HFFc6 (cell line): ENCODE measurements at regions not wholly inside any gene's neighbourhood (a gene's known extent, or its start where the extent isn't known, plus 50 kb on each side); places are given as distances from the start of the nearest gene placed in this dataset.

Experiments used
- DNase-seq: peaks from one replicate; pipeline ENCODE4 v3.0.0-alpha.2; 2018
- H3K27ac Mint-ChIP-seq: 2 replicates; pipeline ENCODE4 v1.8.0; 2020; ENCODE audit warnings: mild to moderate bottlenecking, mixed read lengths
- H3K27me3 Mint-ChIP-seq: 2 replicates; pipeline ENCODE4 v1.8.0; 2021; ENCODE audit warnings: mild to moderate bottlenecking, moderate library complexity, mixed read lengths; ENCODE audit not compliant: insufficient read depth
- H3K36me3 Mint-ChIP-seq: 2 replicates; pipeline ENCODE4 v1.8.0; 2021; ENCODE audit warnings: low read depth, mixed read lengths
- H3K4me1 Mint-ChIP-seq: 2 replicates; pipeline ENCODE4 v1.8.0; 2020; ENCODE audit warnings: low read depth, mixed read lengths
- H3K4me3 Mint-ChIP-seq: 2 replicates; pipeline ENCODE4 v1.8.0; 2020; ENCODE audit warnings: mild to moderate bottlenecking, moderate library complexity, mixed read lengths
- H3K9me3 Mint-ChIP-seq: 2 replicates; pipeline ENCODE4 v1.8.0; 2020; ENCODE audit warnings: mild to moderate bottlenecking, mixed read lengths
- TF ChIP-seq, protein P1 (sequence below): fragments of 200-600 bp; sonication (generic); IDR thresholded peaks from 2 replicates; pipeline ENCODE4 v1.5.0; 2021; ENCODE audit warnings: antibody characterized with exemption, mild to moderate bottlenecking

DNA sequence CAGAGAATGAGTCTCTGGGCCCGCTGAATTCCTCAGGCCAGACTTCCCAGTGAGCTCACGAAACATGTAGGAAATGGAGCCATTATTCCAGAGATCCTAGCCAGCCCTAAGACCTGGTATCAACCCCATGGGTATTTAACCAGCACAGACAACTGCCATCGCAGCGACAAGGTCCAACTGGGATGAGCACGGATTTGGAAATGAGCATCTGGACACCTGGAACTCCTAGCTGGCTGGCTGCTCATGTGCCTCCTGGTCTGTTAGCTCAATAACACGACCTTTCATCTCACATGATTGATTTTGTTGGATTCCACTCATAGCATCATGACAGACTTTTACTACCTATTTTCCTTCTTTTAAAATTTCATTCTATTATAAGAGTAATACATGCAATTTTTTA, 51.0 kb downstream of the POU3F3 start:
- Mint-ChIP-seq H3K9me3 (no peaks in the 10 kb centered on the region), H3K27me3 (no peaks in the 10 kb centered on the region; the same call in 1 of the 2 replicates)
- DNase-seq: no peak

DNA sequence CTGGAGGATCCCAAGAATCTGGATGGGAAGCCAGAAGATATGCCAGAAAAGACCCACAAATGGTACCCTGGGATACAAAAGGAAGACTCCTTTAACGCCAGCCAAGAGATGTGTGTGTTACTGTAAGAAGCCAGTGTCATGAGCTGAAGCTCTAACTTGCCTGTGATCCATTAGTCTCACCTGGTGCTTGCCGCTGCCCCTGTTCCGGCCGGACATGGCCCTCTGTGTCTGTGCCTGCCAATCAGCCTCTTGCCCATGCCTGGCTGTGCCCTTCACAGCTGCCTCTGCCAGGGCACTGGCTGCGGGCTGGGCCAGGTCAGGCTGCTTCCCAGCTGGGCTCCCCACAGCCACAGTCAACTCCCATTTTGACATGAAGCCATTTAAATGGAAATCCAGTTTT, 55.4 kb downstream of the POU3F3 start:
- Mint-ChIP-seq H3K36me3 (no peaks in the 10 kb centered on the region), H3K4me1 (no peaks in the 10 kb centered on the region), H3K27ac (no peak overlapping the region), H3K27me3 (no peaks in the 10 kb centered on the region; the same call in none of the 2 replicates), H3K4me3 (no peak overlapping the region), H3K9me3 (no peaks in the 10 kb centered on the region; the same call in 1 of the 2 replicates)
- no peak for DNase-seq
- TF ChIP-seq, protein P1, sequence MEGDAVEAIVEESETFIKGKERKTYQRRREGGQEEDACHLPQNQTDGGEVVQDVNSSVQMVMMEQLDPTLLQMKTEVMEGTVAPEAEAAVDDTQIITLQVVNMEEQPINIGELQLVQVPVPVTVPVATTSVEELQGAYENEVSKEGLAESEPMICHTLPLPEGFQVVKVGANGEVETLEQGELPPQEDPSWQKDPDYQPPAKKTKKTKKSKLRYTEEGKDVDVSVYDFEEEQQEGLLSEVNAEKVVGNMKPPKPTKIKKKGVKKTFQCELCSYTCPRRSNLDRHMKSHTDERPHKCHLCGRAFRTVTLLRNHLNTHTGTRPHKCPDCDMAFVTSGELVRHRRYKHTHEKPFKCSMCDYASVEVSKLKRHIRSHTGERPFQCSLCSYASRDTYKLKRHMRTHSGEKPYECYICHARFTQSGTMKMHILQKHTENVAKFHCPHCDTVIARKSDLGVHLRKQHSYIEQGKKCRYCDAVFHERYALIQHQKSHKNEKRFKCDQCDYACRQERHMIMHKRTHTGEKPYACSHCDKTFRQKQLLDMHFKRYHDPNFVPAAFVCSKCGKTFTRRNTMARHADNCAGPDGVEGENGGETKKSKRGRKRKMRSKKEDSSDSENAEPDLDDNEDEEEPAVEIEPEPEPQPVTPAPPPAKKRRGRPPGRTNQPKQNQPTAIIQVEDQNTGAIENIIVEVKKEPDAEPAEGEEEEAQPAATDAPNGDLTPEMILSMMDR: no peak

More for the DNA sequence above, 51.0 kb downstream of the POU3F3 start:
- Mint-ChIP-seq H3K4me1 (no peaks in the 10 kb centered on the region), H3K27ac (no peak overlapping the region), H3K4me3 (no peak overlapping the region), H3K36me3 (no peaks in the 10 kb centered on the region)
- TF ChIP-seq, protein P1: no peak

DNA sequence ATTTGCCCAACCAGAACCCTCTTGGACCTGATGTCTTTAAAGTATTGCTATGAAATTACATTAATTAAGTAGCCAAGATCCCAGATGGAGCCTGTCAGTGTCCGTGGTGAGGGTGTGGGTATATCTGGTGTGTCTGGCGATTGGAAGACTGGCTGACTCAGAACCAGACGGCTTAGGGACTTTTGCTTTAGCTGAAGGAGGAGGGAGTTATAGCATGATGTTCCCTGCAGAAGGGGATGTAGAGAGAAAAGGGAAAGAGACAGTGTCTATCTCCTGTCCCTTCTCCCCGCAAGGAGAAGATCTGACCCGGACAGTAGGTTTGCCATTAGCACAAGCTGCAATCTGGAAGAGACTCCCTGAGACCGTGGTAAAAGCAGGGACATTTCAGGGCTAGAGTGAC, 60.6 kb downstream of the POU3F3 start:
- H3K27me3 Mint-ChIP-seq: no peaks in the 10 kb centered on the region; the same call in 1 of the 2 replicates
- DNase-seq: no peak
- no peaks in the 10 kb centered on the region; the same call in 1 of the 2 replicates for H3K9me3 Mint-ChIP-seq
- H3K4me1 Mint-ChIP-seq: no peaks in the 10 kb centered on the region
- TF ChIP-seq, protein P1: no peak
- no peak overlapping the region for H3K27ac Mint-ChIP-seq
- H3K4me3 Mint-ChIP-seq: no peak overlapping the region
- H3K36me3 Mint-ChIP-seq: no peaks in the 10 kb centered on the region

DNA sequence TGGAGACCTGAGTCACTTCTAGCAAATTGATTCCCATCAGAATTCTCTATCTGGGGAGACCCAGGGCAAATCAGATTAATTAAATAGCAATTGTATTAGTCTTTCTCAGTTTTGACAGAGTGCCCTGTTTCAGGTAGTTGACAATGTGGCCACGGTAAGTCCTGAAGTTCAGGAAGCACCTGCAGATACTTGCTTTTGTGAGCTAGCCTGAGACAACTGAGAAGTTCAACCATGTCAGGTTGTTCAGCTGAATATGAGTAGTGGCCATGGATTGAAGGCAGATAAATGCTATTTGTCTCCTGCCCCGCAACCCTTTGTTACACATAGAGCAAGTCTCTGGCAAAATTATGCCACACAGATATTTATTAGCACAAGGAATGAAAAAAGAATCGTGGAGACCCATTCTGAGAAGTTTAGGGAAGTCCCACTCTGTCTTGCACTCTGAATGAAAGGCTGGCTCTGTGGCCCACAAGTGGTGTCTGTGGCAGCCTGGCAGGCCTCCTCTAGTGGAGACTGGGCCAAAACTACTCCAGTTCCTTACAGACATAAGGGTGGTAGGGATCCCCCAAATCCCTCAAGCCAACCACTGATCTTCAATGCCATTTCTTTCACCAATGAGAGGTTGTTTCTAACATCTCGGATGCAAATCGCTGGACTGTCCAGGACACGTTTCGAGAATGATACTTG, 61.3 kb downstream of the POU3F3 start:
- no peak for DNase-seq
- TF ChIP-seq, protein P1: no peak

DNA sequence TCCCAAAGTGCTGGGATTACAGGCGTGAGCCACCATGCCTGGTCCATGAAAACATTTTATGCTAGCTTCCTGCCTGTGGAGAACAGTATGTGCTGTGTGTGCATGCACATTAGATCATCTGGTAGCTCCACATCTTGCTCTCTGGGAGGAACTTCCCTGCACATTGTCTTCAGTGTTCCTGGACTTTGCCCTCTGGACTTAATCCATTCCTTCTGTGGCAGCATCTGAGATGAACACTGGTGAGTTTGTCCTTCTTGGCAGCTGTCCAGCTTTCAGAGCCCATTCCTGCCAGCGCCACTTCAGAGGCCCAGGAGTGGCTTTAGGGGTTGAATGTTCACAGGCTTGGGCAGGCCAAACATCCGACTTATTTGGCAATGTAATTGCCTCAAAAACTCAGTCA, 65.2 kb downstream of the POU3F3 start:
- no peaks in the 10 kb centered on the region; the same call in 1 of the 2 replicates for H3K27me3 Mint-ChIP-seq
- no peak for DNase-seq
- H3K9me3 Mint-ChIP-seq: no peaks in the 10 kb centered on the region
- H3K36me3 Mint-ChIP-seq: no peaks in the 10 kb centered on the region
- no peak overlapping the region for H3K27ac Mint-ChIP-seq
- TF ChIP-seq, protein P1: no peak
- no peaks in the 10 kb centered on the region for H3K4me1 Mint-ChIP-seq
- H3K4me3 Mint-ChIP-seq: no peak overlapping the region

More for the DNA sequence above, 61.3 kb downstream of the POU3F3 start:
- Mint-ChIP-seq H3K4me3 (no peak overlapping the region), H3K4me1 (no peaks in the 10 kb centered on the region), H3K9me3 (no peaks in the 10 kb centered on the region; the same call in 1 of the 2 replicates), H3K27ac (no peak overlapping the region), H3K27me3 (no peaks in the 10 kb centered on the region; the same call in 1 of the 2 replicates), H3K36me3 (no peaks in the 10 kb centered on the region)
